LoVo (cell line): ENCODE measurements at regions not wholly inside any gene's neighbourhood (a gene's known extent, or its start where the extent isn't known, plus 50 kb on each side); places are given as distances from the start of the nearest gene placed in this dataset.

Experiments used
- DNase-seq: peaks from one replicate; pipeline ENCODE4 v3.0.0-alpha.2; 2016; ENCODE audit warnings: low spot score

GRCh38 chr15:98144388-98144787 is 183.9 kb downstream of the ARRDC4 start:
- DNase-seq: no peak

- no peak for DNase-seq
Observed at GRCh38 chr15:98146031-98146820, 185.7 kb downstream of the ARRDC4 start.

GRCh38 chr15:98147415-98147814 is 186.9 kb downstream of the ARRDC4 start:
- DNase-seq: no peak

GRCh38 chr15:98150084-98150483 is 189.6 kb downstream of the ARRDC4 start:
- no peak for DNase-seq

- no peak for DNase-seq
Observed at GRCh38 chr15:98150536-98150935, 190.0 kb downstream of the ARRDC4 start.

GRCh38 chr15:98151096-98151495 is 190.6 kb downstream of the ARRDC4 start:
- DNase-seq: no peak

- no peak for DNase-seq
Observed at GRCh38 chr15:98152156-98152555, 191.7 kb downstream of the ARRDC4 start.

GRCh38 chr15:98154863-98155262 is 194.4 kb downstream of the ARRDC4 start:
- DNase-seq: peak; percentile 28

- DNase-seq: no peak
Observed at GRCh38 chr15:98155356-98155755, 194.9 kb downstream of the ARRDC4 start.

- DNase-seq: no peak
Observed at GRCh38 chr15:98160236-98160635, 199.7 kb downstream of the ARRDC4 start.

- no peak for DNase-seq
Observed at GRCh38 chr15:98163319-98164045, 203.0 kb downstream of the ARRDC4 start.

GRCh38 chr15:98164571-98164970 is 204.1 kb downstream of the ARRDC4 start:
- no peak for DNase-seq

GRCh38 chr15:98164986-98165385 is 204.5 kb downstream of the ARRDC4 start:
- no peak for DNase-seq

GRCh38 chr15:98167722-98168268 is 207.3 kb downstream of the ARRDC4 start:
- no peak for DNase-seq

GRCh38 chr15:98169551-98169950 is 209.0 kb downstream of the ARRDC4 start:
- DNase-seq: no peak

GRCh38 chr15:98174286-98174685 is 213.8 kb downstream of the ARRDC4 start:
- peak; percentile 1 for DNase-seq

- DNase-seq: no peak
Observed at GRCh38 chr15:98174841-98175240, 214.3 kb downstream of the ARRDC4 start.

- DNase-seq: peak; percentile 81
Observed at GRCh38 chr15:98177966-98178592, 217.6 kb downstream of the ARRDC4 start.

- no peak for DNase-seq
Observed at GRCh38 chr15:98178861-98179260, 218.4 kb downstream of the ARRDC4 start.

GRCh38 chr15:98187549-98187948 is 227.0 kb downstream of the ARRDC4 start:
- no peak for DNase-seq

- DNase-seq: no peak
Observed at GRCh38 chr15:98190914-98191313, 230.4 kb downstream of the ARRDC4 start.

GRCh38 chr15:98195796-98196195 is 235.3 kb downstream of the ARRDC4 start:
- DNase-seq: no peak

GRCh38 chr15:98196371-98196770 is 235.9 kb downstream of the ARRDC4 start:
- no peak for DNase-seq
